ENCODE measurements at regions not wholly inside any gene's neighbourhood (a gene's known extent, or its start where the extent isn't known, plus 50 kb on each side); places are given as distances from the start of the nearest gene placed in this dataset.

GRCh38 chr1:56336982-56337381 is 242.4 kb downstream of the PLPP3 start:
- POLR2A ChIA-PET = no interaction called here
- H3K27me3 Mint-ChIP-seq (ENCODE audit: low read depth) = no peaks in the 10 kb centered on the region
- H3K4me1 Mint-ChIP-seq = peaks cover 2% of the 10 kb centered on the region
- no peaks in the 10 kb centered on the region for H3K36me3 Mint-ChIP-seq
- TF ChIP-seq CDX4 (CRISPR knock-in tag; IDR thresholded peaks at IDR 0.05; ENCODE audit: borderline replicate concordance) (no peak), AR (CRISPR knock-in tag; IDR thresholded peaks at IDR 0.05) (no peak), MXD4 (CRISPR knock-in tag; IDR thresholded peaks at IDR 0.05; ENCODE audit: borderline replicate concordance) (no peak), MAX (CRISPR knock-in tag; IDR thresholded peaks at IDR 0.05) (no peak), HMGA2 (CRISPR knock-in tag; IDR thresholded peaks at IDR 0.05) (no peak), ZNF671 (CRISPR knock-in tag; IDR thresholded peaks at IDR 0.05) (no peak), MYBL2 (CRISPR knock-in tag; IDR thresholded peaks at IDR 0.05) (no peak), E2F4 (CRISPR knock-in tag; IDR thresholded peaks at IDR 0.05; ENCODE audit: borderline replicate concordance, low read depth) (no peak), SOX15 (CRISPR knock-in tag; IDR thresholded peaks at IDR 0.05) (no peak), ERG (CRISPR knock-in tag; IDR thresholded peaks at IDR 0.05) (no peak), ZNF317 (CRISPR knock-in tag; IDR thresholded peaks at IDR 0.05; ENCODE audit: borderline replicate concordance, low read depth) (no peak), NFATC4 (CRISPR knock-in tag; IDR thresholded peaks at IDR 0.05) (no peak), ESRRA (CRISPR knock-in tag; IDR thresholded peaks at IDR 0.05; ENCODE audit: borderline replicate concordance) (no peak), ZNF425 (CRISPR knock-in tag; conservative IDR thresholded peaks at IDR 0.05) (no peak)
- no peak overlapping the region for H3K4me3 Mint-ChIP-seq
- ATAC-seq = no peak
- no peak overlapping the region for H3K27ac Mint-ChIP-seq
- CTCF ChIA-PET = no interaction called here
- peaks cover 9% of the 10 kb centered on the region for H3K9me3 Mint-ChIP-seq
- DNase-seq (ENCODE audit: low spot score) = no peak

GRCh38 chr1:56335394-56335793 is 244.0 kb downstream of the PLPP3 start:
- H3K27me3 Mint-ChIP-seq (ENCODE audit: low read depth) = no peaks in the 10 kb centered on the region
- no peak overlapping the region for H3K27ac Mint-ChIP-seq
- H3K4me1 Mint-ChIP-seq = peaks cover 13% of the 10 kb centered on the region
- no peaks in the 10 kb centered on the region for H3K36me3 Mint-ChIP-seq
- no peak overlapping the region for H3K4me3 Mint-ChIP-seq
- CTCF ChIA-PET = no interaction called here
- H3K9me3 Mint-ChIP-seq = peaks cover 4% of the 10 kb centered on the region; the same call in 1 of the 2 replicates
- ATAC-seq = no peak
- POLR2A ChIA-PET = no interaction called here
- DNase-seq (ENCODE audit: low spot score) = no peak
- TF ChIP-seq RORB (CRISPR knock-in tag; IDR thresholded peaks at IDR 0.05) = no peak
- no peak for TF ChIP-seq FOXK1 (CRISPR knock-in tag; IDR thresholded peaks at IDR 0.05)
- no peak for TF ChIP-seq EMX1 (CRISPR knock-in tag; IDR thresholded peaks at IDR 0.05)
- no peak for TF ChIP-seq IRF2 (CRISPR knock-in tag; IDR thresholded peaks at IDR 0.05; ENCODE audit: borderline replicate concordance, low read depth)
- TF ChIP-seq ZNF219 (CRISPR knock-in tag; IDR thresholded peaks at IDR 0.05; ENCODE audit: borderline replicate concordance) = no peak
- TF ChIP-seq ZNF416 (CRISPR knock-in tag; IDR thresholded peaks at IDR 0.05) = no peak
- TF ChIP-seq TP53 (CRISPR knock-in tag; IDR thresholded peaks at IDR 0.05) = no peak
- TF ChIP-seq ERG (CRISPR knock-in tag; IDR thresholded peaks at IDR 0.05) = no peak
- no peak for TF ChIP-seq E2F4 (CRISPR knock-in tag; IDR thresholded peaks at IDR 0.05; ENCODE audit: borderline replicate concordance, low read depth)
